SK-N-MC (cell line): ENCODE measurements at regions not wholly inside any gene's neighbourhood (a gene's known extent, or its start where the extent isn't known, plus 50 kb on each side); places are given as distances from the start of the nearest gene placed in this dataset.

Experiments
- EZH2 ChIP-seq: fragments of 200-600 bp; sonication (generic); IDR thresholded peaks from one replicate; pipeline ENCODE4 v1.6.1; 2017; ENCODE audit warnings: antibody characterized with exemption
- POLR2AphosphoS5 ChIP-seq: IDR thresholded peaks from 2 replicates; pipeline ENCODE4 v1.6.1; 2012; ENCODE audit warnings: mild to moderate bottlenecking, low read depth, low read length, borderline replicate concordance

DNA sequence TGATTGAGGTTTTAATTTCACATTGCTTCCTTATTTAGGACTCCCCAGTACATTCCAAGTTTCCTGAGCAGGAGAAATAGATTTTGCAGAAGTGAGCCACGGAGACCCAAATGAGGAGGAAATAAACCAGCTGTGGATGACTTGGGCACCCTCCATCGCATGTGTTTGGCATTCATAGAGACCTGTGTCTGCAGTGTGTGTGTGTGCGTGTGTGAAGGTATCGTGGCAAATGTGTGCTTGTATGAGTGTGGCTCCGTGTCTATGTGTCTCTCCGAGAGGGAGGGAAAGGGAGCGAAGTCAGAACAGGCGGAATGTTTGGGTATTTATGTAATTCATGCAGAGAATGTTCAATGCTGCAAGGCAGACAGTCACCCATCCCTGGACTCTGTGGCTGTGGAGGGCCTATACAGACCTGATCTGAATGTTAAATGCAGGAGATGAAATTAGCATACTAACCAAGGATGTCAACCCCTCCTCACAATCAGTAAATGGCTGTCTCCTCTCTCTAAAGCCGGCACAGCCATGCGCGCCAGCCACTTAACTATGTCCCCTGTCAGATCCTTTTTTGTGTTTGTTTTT lies 186.0 kb upstream of the ZFHX3 start:
- TF ChIP-seq EZH2 (no peak), POLR2AphosphoS5 (no peak)
